Fibroblast of lung (primary cell): ENCODE measurements at regions not wholly inside any gene's neighbourhood (a gene's known extent, or its start where the extent isn't known, plus 50 kb on each side); places are given as distances from the start of the nearest gene placed in this dataset.

Experiments
- DNase-seq, 2 donors: peaks; one replicate each; pipeline versions ENCODE4 v3.0.0 to v3.0.0-alpha.2; 2010; ENCODE audit warnings: low read depth in 2 of 2
- H2AFZ ChIP-seq: 2 replicates; pipeline ENCODE4 v1.5.1; 2012; ENCODE audit warnings: low read length, control low read depth, inconsistent platforms
- H3K27ac ChIP-seq: 2 replicates; pipeline ENCODE4 v1.5.1; 2011; ENCODE audit warnings: low read length, control low read depth; ENCODE audit not compliant: insufficient read depth
- H3K27me3 ChIP-seq: 2 replicates; pipeline ENCODE4 v1.5.1; 2011; ENCODE audit warnings: mild to moderate bottlenecking, low read length; ENCODE audit not compliant: control insufficient read depth, insufficient read depth
- H3K36me3 ChIP-seq: 2 replicates; pipeline ENCODE4 v1.5.1; 2011; ENCODE audit warnings: low read length; ENCODE audit not compliant: control insufficient read depth, insufficient read depth
- H3K4me1 ChIP-seq: 2 replicates; pipeline ENCODE4 v1.5.1; 2011; ENCODE audit warnings: low read length; ENCODE audit not compliant: control insufficient read depth, insufficient read depth; ENCODE audit errors: extremely low read depth
- H3K4me2 ChIP-seq: 2 replicates; pipeline ENCODE4 v1.5.1; 2011; ENCODE audit warnings: low read length, control low read depth; ENCODE audit not compliant: insufficient read depth; ENCODE audit errors: extremely low read depth
- H3K4me3 ChIP-seq, 4 experiments: fragments of 200-600 bp in 1 of 4; sonication (generic) in 1 of 4; replicated peaks in 1 of 4; 2 replicates each; pipeline ENCODE4 v1.5.1; 2011 to 2016; ENCODE audit warnings: low read length in 4 of 4, low read depth in 3 of 4, mild to moderate bottlenecking in 3 of 4, control low read depth in 2 of 4, inconsistent platforms in 1 of 4, mixed read lengths in 1 of 4; ENCODE audit not compliant: insufficient read depth in 1 of 4; ENCODE audit errors: control extremely low read depth in 1 of 4
- H3K79me2 ChIP-seq: 2 replicates; pipeline ENCODE4 v1.5.1; 2012; ENCODE audit warnings: mild to moderate bottlenecking, low read length, inconsistent platforms; ENCODE audit not compliant: control insufficient read depth, insufficient read depth
- H3K9ac ChIP-seq: 2 replicates; pipeline ENCODE4 v1.5.1; 2011; ENCODE audit warnings: mild to moderate bottlenecking, low read length, control low read depth; ENCODE audit not compliant: insufficient read depth
- H3K9me3 ChIP-seq: 2 replicates; pipeline ENCODE4 v1.5.1; 2012; ENCODE audit warnings: low read depth, low read length; ENCODE audit not compliant: control insufficient read depth, insufficient read depth
- H4K20me1 ChIP-seq: 2 replicates; pipeline ENCODE4 v1.5.1; 2011; ENCODE audit warnings: low read length; ENCODE audit not compliant: control insufficient read depth, insufficient read depth; ENCODE audit errors: extremely low read depth
- EZH2 ChIP-seq: IDR thresholded peaks from 2 replicates; pipeline ENCODE4 v1.5.1; 2012; ENCODE audit warnings: low read length, control low read depth, mild to moderate bottlenecking; ENCODE audit errors: missing control alignments
- TF ChIP-seq, protein P1 (sequence below), 2 donors: IDR thresholded peaks in 1 of 2; conservative IDR thresholded peaks in 1 of 2; 1 replicate in 1 of 2; 2 replicates in 1 of 2; pipeline ENCODE4 v1.5.1; 2011 to 2012; ENCODE audit warnings: low read length in 2 of 2, control low read depth in 1 of 2, inconsistent platforms in 1 of 2, low read depth in 1 of 2, mild to moderate bottlenecking in 1 of 2

DNA sequence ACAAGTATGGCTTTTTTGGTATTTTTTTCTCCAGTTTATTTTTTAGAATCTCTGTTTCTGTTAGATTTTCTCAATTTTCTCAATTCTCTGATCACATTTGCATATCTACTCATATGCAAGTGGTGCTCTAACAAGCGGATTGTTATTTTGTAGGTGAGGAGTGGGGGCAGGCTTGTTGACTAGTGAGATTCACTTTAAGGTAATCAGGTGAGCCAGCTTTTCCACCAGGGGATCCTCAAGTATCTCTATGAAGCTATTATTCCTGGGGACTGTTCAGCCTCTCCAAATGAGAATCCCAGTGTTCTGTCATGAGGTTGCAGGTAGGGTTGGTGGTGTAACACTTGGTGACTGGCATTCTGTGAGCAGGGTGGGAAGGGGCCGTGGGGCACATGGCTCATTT, 274.3 kb upstream of the FERMT1 start:
- no peak overlapping the region for H3K27ac ChIP-seq
- no peaks in the 10 kb centered on the region for H4K20me1 ChIP-seq
- TF ChIP-seq, protein P1, sequence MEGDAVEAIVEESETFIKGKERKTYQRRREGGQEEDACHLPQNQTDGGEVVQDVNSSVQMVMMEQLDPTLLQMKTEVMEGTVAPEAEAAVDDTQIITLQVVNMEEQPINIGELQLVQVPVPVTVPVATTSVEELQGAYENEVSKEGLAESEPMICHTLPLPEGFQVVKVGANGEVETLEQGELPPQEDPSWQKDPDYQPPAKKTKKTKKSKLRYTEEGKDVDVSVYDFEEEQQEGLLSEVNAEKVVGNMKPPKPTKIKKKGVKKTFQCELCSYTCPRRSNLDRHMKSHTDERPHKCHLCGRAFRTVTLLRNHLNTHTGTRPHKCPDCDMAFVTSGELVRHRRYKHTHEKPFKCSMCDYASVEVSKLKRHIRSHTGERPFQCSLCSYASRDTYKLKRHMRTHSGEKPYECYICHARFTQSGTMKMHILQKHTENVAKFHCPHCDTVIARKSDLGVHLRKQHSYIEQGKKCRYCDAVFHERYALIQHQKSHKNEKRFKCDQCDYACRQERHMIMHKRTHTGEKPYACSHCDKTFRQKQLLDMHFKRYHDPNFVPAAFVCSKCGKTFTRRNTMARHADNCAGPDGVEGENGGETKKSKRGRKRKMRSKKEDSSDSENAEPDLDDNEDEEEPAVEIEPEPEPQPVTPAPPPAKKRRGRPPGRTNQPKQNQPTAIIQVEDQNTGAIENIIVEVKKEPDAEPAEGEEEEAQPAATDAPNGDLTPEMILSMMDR (conservative IDR thresholded peaks at IDR 0.05 in 1 of 2, IDR thresholded peaks at IDR 0.05 in 1 of 2; ENCODE audit: low read depth in 1 of 2, low read length in 2 of 2): no peak
- no peak for TF ChIP-seq EZH2
- H3K36me3 ChIP-seq: no peaks in the 10 kb centered on the region
- no peak for DNase-seq
- H2AFZ ChIP-seq: no peak overlapping the region
- no peak overlapping the region for H3K4me3 ChIP-seq
- no peaks in the 10 kb centered on the region for H3K9me3 ChIP-seq
- H3K4me2 ChIP-seq: no peak overlapping the region
- no peaks in the 10 kb centered on the region for H3K4me1 ChIP-seq
- H3K9ac ChIP-seq: no peak overlapping the region
- no peaks in the 10 kb centered on the region for H3K79me2 ChIP-seq
- H3K27me3 ChIP-seq: no peaks in the 10 kb centered on the region

DNA sequence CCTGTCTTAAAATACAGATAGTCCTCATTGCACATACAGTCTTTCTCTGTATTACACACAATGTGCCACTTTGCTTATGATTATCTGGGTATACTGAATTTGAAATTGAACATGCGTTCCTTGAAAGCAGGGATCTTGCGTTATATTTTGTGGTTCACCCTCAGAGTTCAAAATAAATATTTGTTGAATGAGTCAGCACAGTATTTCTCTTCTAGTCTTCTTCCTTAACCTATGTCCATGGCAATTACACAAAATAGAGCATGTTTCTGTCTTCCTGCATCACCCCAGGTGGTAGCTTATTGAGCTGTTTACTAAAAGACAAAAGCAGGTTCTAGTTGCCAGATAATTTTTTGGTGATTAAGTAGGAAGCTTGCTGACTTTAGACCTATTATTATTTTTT, 272.9 kb upstream of the FERMT1 start:
- no peaks in the 10 kb centered on the region for H3K4me1 ChIP-seq
- no peak overlapping the region for H3K4me3 ChIP-seq
- H2AFZ ChIP-seq: no peak overlapping the region
- no peak for TF ChIP-seq EZH2
- TF ChIP-seq, protein P1 (conservative IDR thresholded peaks at IDR 0.05 in 1 of 2, IDR thresholded peaks at IDR 0.05 in 1 of 2; ENCODE audit: low read depth in 1 of 2, low read length in 2 of 2): no peak
- no peak overlapping the region for H3K27ac ChIP-seq
- no peaks in the 10 kb centered on the region for H3K27me3 ChIP-seq
- no peaks in the 10 kb centered on the region for H3K36me3 ChIP-seq
- peak; percentile 9 to 25 for DNase-seq
- H3K4me2 ChIP-seq: no peak overlapping the region
- H3K9ac ChIP-seq: no peak overlapping the region
- H3K9me3 ChIP-seq: no peaks in the 10 kb centered on the region
- no peaks in the 10 kb centered on the region for H3K79me2 ChIP-seq
- no peaks in the 10 kb centered on the region for H4K20me1 ChIP-seq

DNA sequence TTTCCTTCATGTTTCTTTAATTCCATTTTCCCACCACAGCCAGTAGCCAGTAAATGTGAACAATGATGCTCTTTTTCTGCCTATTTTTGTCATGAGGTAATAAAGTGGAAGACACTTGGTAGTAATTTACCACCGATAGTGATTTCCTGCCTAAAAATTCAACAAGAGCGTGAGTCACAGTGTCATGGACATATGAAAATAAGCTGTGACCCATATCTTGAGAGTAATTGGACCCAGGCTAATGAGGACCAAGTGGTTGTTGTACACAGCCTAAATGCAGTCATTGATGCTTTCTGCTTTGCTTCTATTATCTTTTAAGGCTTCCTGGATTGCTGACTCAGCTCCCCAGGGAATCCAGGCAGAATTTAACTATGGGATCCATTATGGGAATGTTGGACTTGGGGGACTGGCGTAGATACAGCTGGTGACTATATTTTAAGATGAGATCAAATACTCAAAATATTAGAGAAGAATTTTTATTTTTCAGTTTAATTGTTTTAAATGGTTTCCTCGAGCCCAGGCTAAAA, 265.9 kb upstream of the FERMT1 start:
- DNase-seq: peak in 1 of 2 donors; percentile 39
- no peak overlapping the region for H3K27ac ChIP-seq

More for the DNA sequence above, 265.9 kb upstream of the FERMT1 start:
- H3K9me3 ChIP-seq: no peaks in the 10 kb centered on the region
- no peaks in the 10 kb centered on the region for H3K4me1 ChIP-seq
- no peak overlapping the region for H3K4me2 ChIP-seq
- TF ChIP-seq, protein P1 (conservative IDR thresholded peaks at IDR 0.05 in 1 of 2, IDR thresholded peaks at IDR 0.05 in 1 of 2; ENCODE audit: low read depth in 1 of 2, low read length in 2 of 2): no peak
- no peak for TF ChIP-seq EZH2
- no peaks in the 10 kb centered on the region for H4K20me1 ChIP-seq
- no peak overlapping the region for H3K4me3 ChIP-seq
- no peaks in the 10 kb centered on the region for H3K36me3 ChIP-seq
- no peaks in the 10 kb centered on the region for H3K79me2 ChIP-seq
- H3K9ac ChIP-seq: no peak overlapping the region
- no peak overlapping the region for H2AFZ ChIP-seq
- no peaks in the 10 kb centered on the region for H3K27me3 ChIP-seq
